ENCODE measurements at regions not wholly inside any gene's neighbourhood (a gene's known extent, or its start where the extent isn't known, plus 50 kb on each side); places are given as distances from the start of the nearest gene placed in this dataset.

DNA sequence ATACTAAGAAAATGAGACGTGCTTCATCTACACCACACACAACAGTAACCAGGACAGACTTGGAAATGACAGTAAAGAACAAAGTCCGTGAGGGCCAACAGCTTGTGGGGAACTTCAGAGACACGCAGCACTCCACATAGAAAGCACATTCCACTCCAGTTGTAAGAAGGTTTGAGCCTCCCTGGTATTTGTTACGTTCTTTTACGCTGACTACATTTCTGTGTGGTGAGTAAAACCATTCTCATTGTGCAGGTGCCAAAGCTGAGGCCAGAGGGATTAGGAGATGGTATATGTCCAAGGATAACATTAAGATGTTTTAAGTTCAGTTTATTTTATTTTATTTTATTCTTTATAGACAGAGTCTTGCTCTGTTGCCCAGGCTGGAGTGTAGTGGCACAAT, 1189.9 kb downstream of the UQCRFS1 start:
- ATAC-seq (replicated peaks in 1 of 4) (no peak), DNase-seq (no peak)
- no peak overlapping the region for H3K27ac Mint-ChIP-seq
- Histone ChIP-seq H3K4me3 (ENCODE audit: control insufficient read depth in 1 of 2, extremely low read depth in 1 of 2, low read length in 1 of 2) (no peak overlapping the region), H3K36me3 (ENCODE audit: control insufficient read depth in 2 of 2, extremely low read depth in 1 of 2, insufficient read depth in 1 of 2, low read length in 1 of 2) (no peaks in the 10 kb centered on the region), H3K27me3 (replicated peaks in 1 of 2; ENCODE audit: control insufficient read depth in 2 of 2, extremely low read depth in 1 of 2, insufficient read depth in 2 of 2, low read length in 1 of 2) (no peaks in the 10 kb centered on the region), H3K4me1 (ENCODE audit: control insufficient read depth in 1 of 2, extremely low read depth in 1 of 2, insufficient read depth in 2 of 2, low read length in 2 of 2) (no peaks in the 10 kb centered on the region), H3K9me3 (no peaks in the 10 kb centered on the region), H3K27ac (ENCODE audit: low read length) (no peak overlapping the region)
- 83% methylated on average over 1 of the region's 5 CpGs for WGBS (ENCODE audit: insufficient coverage)
- ChIA-PET CTCF (no interaction called here), POLR2A (no interaction called here)
- H3K4me1 Mint-ChIP-seq: no peaks in the 10 kb centered on the region
- H3K9me3 Mint-ChIP-seq: peaks cover 0 to 4% (median 0%) of the 10 kb centered on the region in 3 donors
- H3K36me3 Mint-ChIP-seq: no peaks in the 10 kb centered on the region
- H3K27me3 Mint-ChIP-seq: no peaks in the 10 kb centered on the region
- H3K4me3 Mint-ChIP-seq: no peak overlapping the region

DNA sequence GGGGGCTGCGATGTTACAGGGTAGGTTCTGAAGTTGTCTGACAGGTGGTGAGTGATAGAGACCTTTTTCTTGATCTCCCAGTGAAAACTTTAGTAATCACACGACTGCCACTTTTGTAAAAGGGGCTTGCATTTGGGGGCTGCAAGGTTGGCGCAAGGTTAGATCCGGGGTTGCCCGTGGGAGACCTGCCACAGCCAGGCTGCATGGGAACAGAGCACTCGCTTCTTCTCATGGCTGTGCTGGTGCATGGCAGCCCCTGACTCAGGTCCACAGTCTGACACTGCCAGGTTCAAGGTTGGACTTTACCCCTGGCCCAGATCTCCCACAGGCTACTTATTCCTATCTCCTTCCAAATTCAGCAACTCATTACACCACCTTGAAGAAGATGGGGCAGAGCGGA, 1190.4 kb downstream of the UQCRFS1 start:
- H3K4me1 Mint-ChIP-seq: no peaks in the 10 kb centered on the region
- H3K4me1 ChIP-seq (ENCODE audit: control insufficient read depth in 1 of 2, extremely low read depth in 1 of 2, insufficient read depth in 2 of 2, low read length in 2 of 2): no peaks in the 10 kb centered on the region
- WGBS (ENCODE audit: insufficient coverage): 89% methylated on average over 5 of the region's 7 CpGs
- H3K9me3 Mint-ChIP-seq: peaks cover 0 to 2% (median 2%) of the 10 kb centered on the region in 3 donors
- DNase-seq: no peak
- no peaks in the 10 kb centered on the region for H3K36me3 ChIP-seq (ENCODE audit: control insufficient read depth in 2 of 2, extremely low read depth in 1 of 2, insufficient read depth in 1 of 2, low read length in 1 of 2)
- H3K27ac ChIP-seq (ENCODE audit: low read length): no peak overlapping the region
- H3K27me3 Mint-ChIP-seq: no peaks in the 10 kb centered on the region
- no peak for ATAC-seq (replicated peaks in 1 of 4)
- CTCF ChIA-PET: no interaction called here
- no peaks in the 10 kb centered on the region for H3K9me3 ChIP-seq
- H3K4me3 ChIP-seq (ENCODE audit: control insufficient read depth in 1 of 2, extremely low read depth in 1 of 2, low read length in 1 of 2): no peak overlapping the region
- POLR2A ChIA-PET: no interaction called here
- H3K36me3 Mint-ChIP-seq: no peaks in the 10 kb centered on the region
- H3K27ac Mint-ChIP-seq: no peak overlapping the region
- H3K4me3 Mint-ChIP-seq: no peak overlapping the region
- no peaks in the 10 kb centered on the region for H3K27me3 ChIP-seq (replicated peaks in 1 of 2; ENCODE audit: control insufficient read depth in 2 of 2, extremely low read depth in 1 of 2, insufficient read depth in 2 of 2, low read length in 1 of 2)

DNA sequence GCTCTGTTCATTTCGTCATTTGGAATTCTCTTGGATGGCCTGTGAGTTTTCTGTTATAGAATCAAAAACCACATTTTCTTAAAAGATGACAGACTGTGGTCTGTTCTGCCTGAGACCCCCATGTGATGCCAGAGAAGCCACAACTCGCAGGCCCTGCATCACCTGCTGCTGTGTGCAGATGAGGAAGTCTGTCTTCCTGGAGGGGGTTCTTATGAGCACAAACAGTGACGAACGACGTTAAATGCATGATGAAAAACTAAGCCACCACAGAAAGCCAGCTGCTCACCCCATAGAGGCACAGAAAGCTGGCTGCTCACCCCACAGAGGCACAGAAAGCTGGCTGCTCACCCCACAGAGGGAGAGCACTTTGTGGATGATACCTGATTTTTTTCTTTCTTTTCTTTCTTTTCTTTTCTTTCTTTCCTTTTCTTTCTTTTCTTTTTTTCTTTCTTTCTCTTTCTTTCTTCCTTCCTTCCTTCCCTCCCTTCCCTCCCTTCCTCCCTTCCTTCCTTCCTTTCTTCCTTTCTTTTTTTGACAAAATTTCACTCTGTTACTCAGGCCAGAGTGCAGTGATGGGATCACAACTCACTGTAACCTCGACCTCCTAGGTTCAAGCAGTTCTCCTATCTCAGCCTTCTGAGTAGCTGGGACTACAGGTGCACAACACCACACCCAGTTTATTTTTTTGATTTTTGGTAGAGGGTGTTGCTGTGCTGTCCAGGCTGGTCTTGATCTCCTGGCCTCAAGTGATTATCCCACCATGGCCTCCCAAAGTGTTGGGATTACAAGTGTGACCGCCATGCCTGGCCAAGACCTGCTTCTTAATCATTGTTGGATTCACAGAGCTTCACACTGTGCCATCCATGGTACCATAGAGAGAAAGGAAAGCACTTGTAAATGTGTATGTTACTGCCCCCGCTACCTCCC, 1191.4 kb downstream of the UQCRFS1 start:
- Histone ChIP-seq H3K36me3 (ENCODE audit: control insufficient read depth in 2 of 2, extremely low read depth in 1 of 2, insufficient read depth in 1 of 2, low read length in 1 of 2) (no peaks in the 10 kb centered on the region), H3K4me1 (ENCODE audit: control insufficient read depth in 1 of 2, extremely low read depth in 1 of 2, insufficient read depth in 2 of 2, low read length in 2 of 2) (no peaks in the 10 kb centered on the region), H3K9me3 (no peaks in the 10 kb centered on the region), H3K27ac (ENCODE audit: low read length) (no peak overlapping the region), H3K4me3 (ENCODE audit: control insufficient read depth in 1 of 2, extremely low read depth in 1 of 2, low read length in 1 of 2) (no peak overlapping the region), H3K27me3 (replicated peaks in 1 of 2; ENCODE audit: control insufficient read depth in 2 of 2, extremely low read depth in 1 of 2, insufficient read depth in 2 of 2, low read length in 1 of 2) (no peaks in the 10 kb centered on the region)
- Mint-ChIP-seq H3K27ac (no peak overlapping the region), H3K27me3 (no peaks in the 10 kb centered on the region), H3K4me1 (no peaks in the 10 kb centered on the region), H3K9me3 (peaks cover 0 to 5% (median 3%) of the 10 kb centered on the region in 3 donors), H3K36me3 (no peaks in the 10 kb centered on the region), H3K4me3 (no peak overlapping the region)
- ChIA-PET POLR2A (no interaction called here), CTCF (no interaction called here)
- no CpG with 5 or more reads among the region's 8 CpGs for WGBS (ENCODE audit: insufficient coverage)
- ATAC-seq (replicated peaks in 1 of 4): no peak
- DNase-seq: no peak

DNA sequence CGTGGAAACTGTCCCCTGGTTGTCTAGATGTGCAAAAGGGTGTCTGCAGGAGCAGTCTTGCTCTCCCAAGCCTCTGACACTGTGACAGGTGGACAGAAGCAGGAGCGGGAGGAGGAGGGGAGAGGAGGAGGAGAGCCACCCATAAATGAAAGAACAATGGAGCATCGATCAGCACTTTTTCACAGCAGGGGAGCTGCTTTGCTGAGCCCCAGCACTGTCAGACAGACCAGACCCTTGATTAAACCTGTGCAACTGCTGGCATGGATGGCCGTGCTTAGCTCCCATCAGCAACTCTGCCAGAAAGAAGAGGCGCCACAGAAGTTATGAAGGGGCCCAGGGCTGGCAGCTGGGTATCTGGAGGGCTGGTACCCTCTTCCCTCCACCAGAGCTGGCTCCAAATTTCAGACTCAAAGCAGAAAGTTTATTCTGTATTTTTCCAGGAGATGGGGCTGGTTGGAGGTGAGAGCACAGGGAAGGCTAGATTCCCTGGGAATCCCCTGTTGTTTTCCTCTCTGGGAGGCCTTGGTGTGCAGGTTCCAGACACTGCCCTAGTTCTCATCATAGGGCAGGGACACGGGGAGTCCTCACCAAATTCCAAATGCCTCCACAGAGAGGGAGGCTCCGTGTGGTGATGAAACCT, 1192.2 kb downstream of the UQCRFS1 start:
- CTCF ChIA-PET: no interaction called here
- Mint-ChIP-seq H3K27ac (no peak overlapping the region), H3K4me3 (no peak overlapping the region), H3K9me3 (peaks cover 0 to 5% (median 3%) of the 10 kb centered on the region in 3 donors), H3K27me3 (no peaks in the 10 kb centered on the region), H3K4me1 (no peaks in the 10 kb centered on the region), H3K36me3 (no peaks in the 10 kb centered on the region)
- DNase-seq: no peak
- Histone ChIP-seq H3K27me3 (replicated peaks in 1 of 2; ENCODE audit: control insufficient read depth in 2 of 2, extremely low read depth in 1 of 2, insufficient read depth in 2 of 2, low read length in 1 of 2) (no peaks in the 10 kb centered on the region), H3K36me3 (ENCODE audit: control insufficient read depth in 2 of 2, extremely low read depth in 1 of 2, insufficient read depth in 1 of 2, low read length in 1 of 2) (no peaks in the 10 kb centered on the region), H3K4me3 (ENCODE audit: control insufficient read depth in 1 of 2, extremely low read depth in 1 of 2, low read length in 1 of 2) (no peak overlapping the region), H3K27ac (ENCODE audit: low read length) (no peak overlapping the region), H3K4me1 (ENCODE audit: control insufficient read depth in 1 of 2, extremely low read depth in 1 of 2, insufficient read depth in 2 of 2, low read length in 2 of 2) (no peaks in the 10 kb centered on the region), H3K9me3 (no peaks in the 10 kb centered on the region)
- ATAC-seq (replicated peaks in 1 of 4): no peak
- WGBS (ENCODE audit: insufficient coverage): 47% methylated on average over 3 of the region's 7 CpGs
- POLR2A ChIA-PET: no interaction called here

DNA sequence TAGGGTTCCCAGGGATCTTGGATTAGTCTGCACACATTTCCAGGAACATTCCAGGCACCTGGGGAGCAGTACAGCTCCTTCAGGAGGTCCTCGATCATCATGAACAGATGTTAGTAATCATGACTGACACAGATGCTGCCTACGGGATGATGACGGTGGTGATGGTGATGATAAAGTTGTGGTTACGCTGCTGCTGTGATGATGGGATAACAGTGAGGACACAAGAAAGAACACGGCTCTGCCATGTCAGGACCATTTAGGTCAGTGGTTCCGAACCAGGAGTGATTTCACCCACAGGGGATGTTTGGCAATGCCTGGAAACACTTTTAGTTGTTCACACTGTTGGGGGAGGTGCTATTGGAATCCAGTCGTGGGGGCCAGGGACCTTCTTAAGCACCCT, 1193.0 kb downstream of the UQCRFS1 start:
- CTCF ChIA-PET: no interaction called here
- no peak overlapping the region for H3K27ac ChIP-seq (ENCODE audit: low read length)
- H3K27me3 ChIP-seq (replicated peaks in 1 of 2; ENCODE audit: control insufficient read depth in 2 of 2, extremely low read depth in 1 of 2, insufficient read depth in 2 of 2, low read length in 1 of 2): no peaks in the 10 kb centered on the region
- no peak overlapping the region for H3K4me3 ChIP-seq (ENCODE audit: control insufficient read depth in 1 of 2, extremely low read depth in 1 of 2, low read length in 1 of 2)
- peaks cover 0 to 5% (median 3%) of the 10 kb centered on the region in 3 donors for H3K9me3 Mint-ChIP-seq
- WGBS (ENCODE audit: insufficient coverage): 89% methylated on average over 5 of the region's 7 CpGs
- ATAC-seq (replicated peaks in 1 of 4): no peak
- POLR2A ChIA-PET: no interaction called here
- no peaks in the 10 kb centered on the region for H3K36me3 ChIP-seq (ENCODE audit: control insufficient read depth in 2 of 2, extremely low read depth in 1 of 2, insufficient read depth in 1 of 2, low read length in 1 of 2)
- no peaks in the 10 kb centered on the region for H3K4me1 ChIP-seq (ENCODE audit: control insufficient read depth in 1 of 2, extremely low read depth in 1 of 2, insufficient read depth in 2 of 2, low read length in 2 of 2)
- H3K27ac Mint-ChIP-seq: no peak overlapping the region
- H3K9me3 ChIP-seq: no peaks in the 10 kb centered on the region
- no peak for DNase-seq
- H3K4me1 Mint-ChIP-seq: no peaks in the 10 kb centered on the region
- H3K36me3 Mint-ChIP-seq: no peaks in the 10 kb centered on the region
- no peaks in the 10 kb centered on the region for H3K27me3 Mint-ChIP-seq
- no peak overlapping the region for H3K4me3 Mint-ChIP-seq

DNA sequence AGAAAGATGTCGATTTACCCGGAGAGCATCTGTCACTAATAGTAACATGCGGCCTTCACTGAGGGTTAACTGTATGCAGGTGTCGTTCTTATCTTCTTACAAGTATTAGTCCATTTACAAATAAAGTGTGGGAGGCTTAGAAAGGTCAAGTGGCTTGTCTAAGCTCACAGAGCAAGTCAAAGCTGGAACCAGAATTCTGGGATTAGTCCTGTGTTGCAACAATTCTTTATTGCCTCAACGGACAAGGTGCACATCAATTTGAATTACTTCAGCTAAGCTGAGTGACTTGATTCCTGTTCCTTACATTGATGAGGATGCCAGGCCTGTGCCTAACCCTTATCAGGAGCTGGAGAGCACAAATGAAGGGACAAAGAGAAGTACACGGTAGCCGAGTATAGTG, 1193.6 kb downstream of the UQCRFS1 start:
- no peaks in the 10 kb centered on the region for H3K4me1 ChIP-seq (ENCODE audit: control insufficient read depth in 1 of 2, extremely low read depth in 1 of 2, insufficient read depth in 2 of 2, low read length in 2 of 2)
- Mint-ChIP-seq H3K9me3 (peaks cover 0 to 5% (median 3%) of the 10 kb centered on the region in 3 donors), H3K27ac (no peak overlapping the region), H3K27me3 (no peaks in the 10 kb centered on the region), H3K36me3 (no peaks in the 10 kb centered on the region), H3K4me1 (no peaks in the 10 kb centered on the region), H3K4me3 (no peak overlapping the region)
- ATAC-seq (replicated peaks in 1 of 4) (no peak), DNase-seq (no peak)
- 94% methylated on average over 3 of the region's 7 CpGs for WGBS (ENCODE audit: insufficient coverage)
- H3K9me3 ChIP-seq: no peaks in the 10 kb centered on the region
- no peak overlapping the region for H3K27ac ChIP-seq (ENCODE audit: low read length)
- ChIA-PET POLR2A (no interaction called here), CTCF (no interaction called here)
- no peak overlapping the region for H3K4me3 ChIP-seq (ENCODE audit: control insufficient read depth in 1 of 2, extremely low read depth in 1 of 2, low read length in 1 of 2)
- H3K36me3 ChIP-seq (ENCODE audit: control insufficient read depth in 2 of 2, extremely low read depth in 1 of 2, insufficient read depth in 1 of 2, low read length in 1 of 2): no peaks in the 10 kb centered on the region
- H3K27me3 ChIP-seq (replicated peaks in 1 of 2; ENCODE audit: control insufficient read depth in 2 of 2, extremely low read depth in 1 of 2, insufficient read depth in 2 of 2, low read length in 1 of 2): no peaks in the 10 kb centered on the region
